ENCODE measurements at regions not wholly inside any gene's neighbourhood (a gene's known extent, or its start where the extent isn't known, plus 50 kb on each side); places are given as distances from the start of the nearest gene placed in this dataset.

- H3K27ac ChIP-seq: no peak overlapping the region
- peaks cover 0 to 9% (median 0%) of the 10 kb centered on the region in 9 donors for H3K27me3 ChIP-seq
- H3K36me3 ChIP-seq: no peaks in the 10 kb centered on the region
- H3K9me3 ChIP-seq: no peaks in the 10 kb centered on the region
- H3K4me1 ChIP-seq: no peaks in the 10 kb centered on the region
- TF ChIP-seq POLR2A (IDR thresholded peaks at IDR 0.05): no peak
- TF ChIP-seq, protein P1, sequence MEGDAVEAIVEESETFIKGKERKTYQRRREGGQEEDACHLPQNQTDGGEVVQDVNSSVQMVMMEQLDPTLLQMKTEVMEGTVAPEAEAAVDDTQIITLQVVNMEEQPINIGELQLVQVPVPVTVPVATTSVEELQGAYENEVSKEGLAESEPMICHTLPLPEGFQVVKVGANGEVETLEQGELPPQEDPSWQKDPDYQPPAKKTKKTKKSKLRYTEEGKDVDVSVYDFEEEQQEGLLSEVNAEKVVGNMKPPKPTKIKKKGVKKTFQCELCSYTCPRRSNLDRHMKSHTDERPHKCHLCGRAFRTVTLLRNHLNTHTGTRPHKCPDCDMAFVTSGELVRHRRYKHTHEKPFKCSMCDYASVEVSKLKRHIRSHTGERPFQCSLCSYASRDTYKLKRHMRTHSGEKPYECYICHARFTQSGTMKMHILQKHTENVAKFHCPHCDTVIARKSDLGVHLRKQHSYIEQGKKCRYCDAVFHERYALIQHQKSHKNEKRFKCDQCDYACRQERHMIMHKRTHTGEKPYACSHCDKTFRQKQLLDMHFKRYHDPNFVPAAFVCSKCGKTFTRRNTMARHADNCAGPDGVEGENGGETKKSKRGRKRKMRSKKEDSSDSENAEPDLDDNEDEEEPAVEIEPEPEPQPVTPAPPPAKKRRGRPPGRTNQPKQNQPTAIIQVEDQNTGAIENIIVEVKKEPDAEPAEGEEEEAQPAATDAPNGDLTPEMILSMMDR (IDR thresholded peaks at IDR 0.05): no peak
- WGBS, 4 donors: 83 to 87% (median 84%) methylated on average over 18 to 20 of the region's 20 CpGs
- no peak overlapping the region for H3K4me3 ChIP-seq
- no peak for DNase-seq
- intact Hi-C loops (cut with DNase I): loop anchor here in 1 of 10 donors (10.0 kb wide), 1 partner anchor 61 kb away; no protein-coding TSS in a partner anchor
- ATAC-seq: no peak
These were observed 944.3 kb downstream of the BRD1 start for GRCh38 chr22:48883211-48883960.

DNA sequence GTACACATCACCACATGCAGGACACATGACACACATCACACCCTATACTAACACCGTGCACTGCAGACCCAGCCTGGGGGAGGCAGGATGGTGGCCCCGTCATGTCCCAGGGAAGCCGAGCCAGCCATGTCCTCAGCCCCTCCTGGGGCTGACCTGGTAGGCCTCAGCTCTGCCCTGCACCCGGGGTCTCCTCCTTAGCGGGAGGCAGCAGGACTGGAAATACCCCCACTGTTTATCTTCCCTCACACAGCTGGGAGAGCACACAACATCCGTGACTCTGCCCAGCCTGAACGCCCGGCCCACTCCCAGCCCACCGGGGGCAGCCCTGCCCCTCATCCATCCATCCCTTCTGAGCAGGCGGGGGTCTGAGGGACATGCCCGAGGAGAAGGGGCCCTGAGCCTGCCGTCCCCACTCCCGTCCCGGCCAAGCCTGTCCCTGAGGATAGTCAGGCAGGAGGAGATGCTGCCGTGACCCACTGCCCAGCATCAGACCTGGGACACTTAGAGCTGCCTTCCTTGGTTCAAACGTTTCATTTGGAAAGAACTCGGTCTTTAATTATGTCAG, 945.0 kb downstream of the BRD1 start:
- no peaks in the 10 kb centered on the region for H3K36me3 ChIP-seq
- no peak overlapping the region for H3K27ac ChIP-seq
- H3K9me3 ChIP-seq: no peaks in the 10 kb centered on the region
- H3K4me3 ChIP-seq: no peak overlapping the region
- no peak for TF ChIP-seq POLR2A (IDR thresholded peaks at IDR 0.05)
- TF ChIP-seq, protein P1 (IDR thresholded peaks at IDR 0.05): no peak
- intact Hi-C loops (cut with DNase I): loop anchor here in 1 of 10 donors (10.0 kb wide), 1 partner anchor 62 kb away; no protein-coding TSS in a partner anchor
- DNase-seq (peak in 1 of 5 donors; percentile 6), ATAC-seq (peak in 1 of 4 donors; percentile 10)
- WGBS, 4 donors: 65 to 79% (median 71%) methylated on average over 15 to 17 of the region's 17 CpGs
- H3K4me1 ChIP-seq: no peaks in the 10 kb centered on the region
- H3K27me3 ChIP-seq: peaks cover 0 to 9% (median 0%) of the 10 kb centered on the region in 9 donors

- peaks cover 0 to 9% (median 0%) of the 10 kb centered on the region in 9 donors for H3K27me3 ChIP-seq
- H3K9me3 ChIP-seq: peaks cover 0 to 2% (median 0%) of the 10 kb centered on the region in 12 donors
- intact Hi-C loops (cut with DNase I): loop anchor here in 1 of 10 donors (10.0 kb wide), 1 partner anchor 63 kb away; no protein-coding TSS in a partner anchor
- H3K27ac ChIP-seq: no peak overlapping the region
- DNase-seq: peak in 1 of 5 donors; percentile 9
- TF ChIP-seq POLR2A (IDR thresholded peaks at IDR 0.05): no peak
- TF ChIP-seq, protein P1 (IDR thresholded peaks at IDR 0.05): no peak
- no peak overlapping the region for H3K4me3 ChIP-seq
- H3K4me1 ChIP-seq: no peaks in the 10 kb centered on the region
- no peak for ATAC-seq
- H3K36me3 ChIP-seq: no peaks in the 10 kb centered on the region
- WGBS, 4 donors: 92 to 96% (median 93%) methylated on average over 20 to 22 of the region's 22 CpGs
These were observed 946.2 kb downstream of the BRD1 start for GRCh38 chr22:48881326-48881980.

DNA sequence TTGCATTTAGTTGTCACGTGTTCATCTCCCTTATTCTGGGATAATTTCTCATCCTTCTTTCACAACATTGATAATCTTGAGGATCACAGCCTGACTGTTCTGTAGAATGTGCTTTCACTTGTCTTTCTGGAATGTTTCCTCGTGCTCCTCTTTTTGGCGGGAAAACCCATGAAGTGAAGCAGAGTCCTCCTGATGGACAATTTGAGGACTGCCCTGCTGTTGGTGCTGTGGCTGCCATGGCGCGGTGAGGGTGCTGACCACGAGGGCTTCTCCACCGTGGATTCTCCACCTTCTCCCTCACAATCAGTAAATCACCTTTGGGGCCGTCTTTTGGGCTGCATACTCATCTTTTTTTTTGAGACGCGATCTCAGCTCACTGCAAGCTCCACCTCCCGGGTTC, 946.9 kb downstream of the BRD1 start:
- WGBS, 4 donors: 87 to 91% (median 88%) methylated on average over 11 of the region's 11 CpGs
- intact Hi-C loops (cut with DNase I): loop anchor here in 1 of 10 donors (10.0 kb wide), 1 partner anchor 64 kb away; no protein-coding TSS in a partner anchor
- DNase-seq (no peak), ATAC-seq (no peak)
- peaks cover 0 to 6% (median 0%) of the 10 kb centered on the region in 9 donors for H3K27me3 ChIP-seq
- H3K36me3 ChIP-seq: no peaks in the 10 kb centered on the region
- no peaks in the 10 kb centered on the region for H3K4me1 ChIP-seq
- no peak for TF ChIP-seq POLR2A (IDR thresholded peaks at IDR 0.05)
- TF ChIP-seq, protein P1 (IDR thresholded peaks at IDR 0.05): no peak
- no peak overlapping the region for H3K27ac ChIP-seq
- H3K4me3 ChIP-seq: no peak overlapping the region
- H3K9me3 ChIP-seq: peaks cover 0 to 9% (median 0%) of the 10 kb centered on the region in 12 donors

Data from heart left ventricle (tissue), 16 donors.